GM19438 (cell line): ENCODE measurements at regions not wholly inside any gene's neighbourhood (a gene's known extent, or its start where the extent isn't known, plus 50 kb on each side); places are given as distances from the start of the nearest gene placed in this dataset.

Source experiments
- ATAC-seq: cut with Tn5 transposase; IDR thresholded peaks from one replicate; pipeline ENCODE4 v1.9.1; 2021; ENCODE audit warnings: low read depth; ENCODE audit not compliant: unreplicated experiment

- no peak for ATAC-seq
These were observed 93.0 kb upstream of the GRIK3 start for GRCh38 chr1:37127254-37127748.

- no peak for ATAC-seq
These were observed 93.8 kb upstream of the GRIK3 start for GRCh38 chr1:37128091-37128490.

GRCh38 chr1:37130221-37130948, 96.1 kb upstream of the GRIK3 start:
- ATAC-seq: no peak

GRCh38 chr1:37131281-37131680, 97.0 kb upstream of the GRIK3 start:
- ATAC-seq: no peak

GRCh38 chr1:37133276-37134145, 99.2 kb upstream of the GRIK3 start:
- ATAC-seq: no peak

GRCh38 chr1:37134599-37134998, 100.3 kb upstream of the GRIK3 start:
- no peak for ATAC-seq

DNA sequence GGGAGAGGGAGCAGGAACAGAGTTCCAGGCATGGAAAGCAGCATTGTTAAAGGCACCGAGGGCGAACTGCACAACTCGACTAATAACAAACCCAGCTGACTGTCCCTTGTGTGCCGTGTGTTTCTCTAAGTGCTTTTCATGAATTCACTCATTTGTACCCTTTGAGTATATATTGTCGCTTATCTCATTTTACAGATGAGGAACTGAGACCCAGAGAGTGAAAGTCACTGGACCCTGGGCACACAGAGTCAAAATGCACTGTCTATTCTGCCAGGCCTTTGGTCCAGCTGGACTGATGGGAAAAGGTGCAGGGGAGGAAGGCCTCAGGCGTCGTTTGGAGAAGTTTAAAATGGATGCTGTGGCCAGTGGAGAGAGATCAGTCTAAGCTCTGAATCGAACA, 100.7 kb upstream of the GRIK3 start:
- ATAC-seq: no peak

DNA sequence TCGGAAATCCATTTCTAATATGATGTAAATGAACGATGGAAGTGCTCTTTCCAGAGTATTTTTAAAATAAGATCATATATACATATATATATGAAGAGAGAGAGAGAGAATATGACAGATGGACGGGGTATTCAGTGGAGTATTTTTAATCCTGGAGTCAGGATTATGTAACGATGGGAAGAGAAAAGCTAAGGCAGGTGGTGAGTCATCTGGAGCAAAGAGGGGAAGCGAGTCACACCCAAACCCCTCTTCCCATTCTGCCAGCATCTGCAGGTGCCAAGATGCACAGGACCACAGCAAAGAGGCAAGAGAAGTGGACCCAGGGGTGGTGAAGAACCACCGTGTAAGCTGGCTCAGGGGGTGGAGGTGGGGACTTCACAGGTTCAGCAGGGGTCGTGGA, 102.7 kb upstream of the GRIK3 start:
- no peak for ATAC-seq

GRCh38 chr1:37137601-37138000, 103.3 kb upstream of the GRIK3 start:
- no peak for ATAC-seq

DNA sequence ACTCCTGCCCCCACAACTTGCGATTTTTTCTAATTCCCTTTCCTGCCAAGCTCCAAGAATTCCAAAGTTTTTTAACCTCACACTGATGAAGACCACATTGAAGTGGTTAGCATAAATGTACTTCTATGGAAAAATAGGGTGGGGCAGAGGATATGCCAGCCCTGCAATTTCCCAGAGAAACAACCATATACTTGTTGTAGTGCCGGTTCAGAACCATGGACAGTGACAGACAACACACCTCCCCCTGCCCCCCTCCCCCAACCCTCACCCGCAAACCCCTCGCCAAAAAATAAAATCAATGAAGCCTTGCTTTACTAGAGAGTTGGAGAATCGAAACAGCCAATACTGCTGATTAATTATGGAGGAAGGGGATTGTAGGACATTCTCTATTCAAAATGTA, 109.5 kb upstream of the GRIK3 start:
- ATAC-seq: no peak

- no peak for ATAC-seq
These were observed 111.8 kb upstream of the GRIK3 start for GRCh38 chr1:37146071-37146470.

GRCh38 chr1:37147392-37147831, 113.1 kb upstream of the GRIK3 start:
- ATAC-seq: no peak

- no peak for ATAC-seq
These were observed 113.6 kb upstream of the GRIK3 start for GRCh38 chr1:37147906-37148305.

DNA sequence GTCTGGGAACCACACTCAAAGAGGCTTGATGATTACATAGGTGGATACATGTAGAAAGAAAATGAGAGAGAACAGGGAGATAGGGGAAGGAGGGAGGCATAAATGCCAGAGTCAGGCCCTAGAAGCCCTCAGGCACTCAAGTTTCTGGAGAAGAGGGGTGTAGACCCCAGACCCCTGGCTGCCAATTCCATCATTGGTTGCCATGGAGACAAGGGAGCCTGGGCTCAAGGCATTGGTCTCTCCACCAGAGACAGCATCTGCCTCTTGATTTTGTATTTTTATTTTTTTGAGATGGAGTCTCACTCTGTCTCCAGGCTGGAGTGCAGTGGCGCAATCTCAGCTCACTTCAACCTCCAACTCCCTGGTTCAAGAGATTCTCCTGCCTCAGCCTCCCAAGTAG, 114.3 kb upstream of the GRIK3 start:
- no peak for ATAC-seq

DNA sequence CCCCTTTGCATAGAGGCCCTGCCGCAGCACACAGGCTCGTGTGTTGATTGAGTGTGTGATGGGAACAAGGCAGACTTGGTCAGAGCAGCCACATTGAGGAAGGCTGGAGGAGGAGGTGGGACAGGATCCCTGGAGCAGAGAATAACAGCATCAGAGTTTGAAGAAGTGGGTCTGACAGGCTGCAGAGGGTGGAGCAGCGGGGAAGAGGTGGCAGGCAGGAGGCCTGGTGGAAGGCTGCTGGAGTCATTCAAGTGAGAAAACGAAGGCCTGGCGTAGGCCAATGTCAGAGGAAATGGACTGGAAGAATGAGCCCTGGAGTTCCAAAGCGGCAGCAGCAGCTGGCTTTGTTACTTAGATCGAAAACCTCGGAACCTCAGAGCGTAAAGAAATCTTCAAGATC, 115.0 kb upstream of the GRIK3 start:
- ATAC-seq: no peak

DNA sequence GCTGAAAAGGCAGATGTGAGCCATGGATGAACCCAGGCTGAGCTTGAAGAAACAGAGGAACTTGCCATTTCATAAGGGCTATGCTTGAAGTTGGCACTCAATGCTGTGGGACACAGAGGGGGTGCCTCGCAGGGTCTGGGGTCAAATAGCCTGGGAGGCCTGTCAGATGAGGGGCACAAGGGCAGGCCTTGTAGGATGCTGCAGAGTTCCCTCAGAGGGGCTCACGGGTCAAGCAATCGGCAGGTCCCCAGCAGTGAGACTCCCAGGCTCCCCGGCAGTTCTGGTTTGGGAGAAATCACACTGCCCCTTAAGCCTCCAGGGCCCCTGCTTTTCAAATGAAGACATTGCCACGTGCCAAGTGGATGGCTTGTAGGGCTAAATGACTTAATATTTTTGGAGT, 116.7 kb upstream of the GRIK3 start:
- no peak for ATAC-seq

- ATAC-seq: no peak
These were observed 117.5 kb upstream of the GRIK3 start for GRCh38 chr1:37151789-37152188.

GRCh38 chr1:37152491-37152890, 118.2 kb upstream of the GRIK3 start:
- ATAC-seq: no peak

GRCh38 chr1:37153116-37154100, 119.1 kb upstream of the GRIK3 start:
- no peak for ATAC-seq

GRCh38 chr1:37156646-37157045, 122.3 kb upstream of the GRIK3 start:
- ATAC-seq: no peak

GRCh38 chr1:37157634-37158033, 123.3 kb upstream of the GRIK3 start:
- ATAC-seq: no peak
